ENCODE measurements at regions not wholly inside any gene's neighbourhood (a gene's known extent, or its start where the extent isn't known, plus 50 kb on each side); places are given as distances from the start of the nearest gene placed in this dataset.
A peak's percentile ranks its signal among the peaks of the same experiment; 100 is the strongest.

- no peaks in the 10 kb centered on the region for H3K36me3 ChIP-seq (ENCODE audit: control insufficient read depth in 3 of 3, insufficient read depth in 3 of 3, low read length in 3 of 3)
- H3K4me3 ChIP-seq (ENCODE audit: low read length in 3 of 3), result no peak overlapping the region
- H3K9ac ChIP-seq (ENCODE audit: low read depth in 1 of 3, low read length in 3 of 3), result no peak overlapping the region
- H3K27me3 ChIP-seq (ENCODE audit: control insufficient read depth in 3 of 3, insufficient read depth in 3 of 3, low read length in 3 of 3), result no peaks in the 10 kb centered on the region
- no peaks in the 10 kb centered on the region for H3K9me3 ChIP-seq (ENCODE audit: control insufficient read depth in 3 of 3, low read length in 3 of 3)
- no peak overlapping the region for H3K27ac ChIP-seq (ENCODE audit: low read depth, low read length)
- peaks cover 0 to 12% (median 0%) of the 10 kb centered on the region in 3 donors for H3K4me1 ChIP-seq (ENCODE audit: control insufficient read depth in 3 of 3, insufficient read depth in 3 of 3, low read length in 3 of 3)
Observed at GRCh38 chr15:70206668-70207067, 109.0 kb upstream of the TLE3 start.

- H3K27ac ChIP-seq (ENCODE audit: low read depth, low read length), result no peak overlapping the region
- H3K27me3 ChIP-seq (ENCODE audit: control insufficient read depth in 3 of 3, insufficient read depth in 3 of 3, low read length in 3 of 3), result no peaks in the 10 kb centered on the region
- peaks cover 5 to 23% (median 15%) of the 10 kb centered on the region in 3 donors for H3K4me1 ChIP-seq (ENCODE audit: control insufficient read depth in 3 of 3, insufficient read depth in 3 of 3, low read length in 3 of 3)
- no peaks in the 10 kb centered on the region for H3K36me3 ChIP-seq (ENCODE audit: control insufficient read depth in 3 of 3, insufficient read depth in 3 of 3, low read length in 3 of 3)
- H3K9ac ChIP-seq (ENCODE audit: low read depth in 1 of 3, low read length in 3 of 3), result no peak overlapping the region
- no peak overlapping the region for H3K4me3 ChIP-seq (ENCODE audit: low read length in 3 of 3)
- no peaks in the 10 kb centered on the region for H3K9me3 ChIP-seq (ENCODE audit: control insufficient read depth in 3 of 3, low read length in 3 of 3)
Observed at GRCh38 chr15:70204652-70205051, 106.9 kb upstream of the TLE3 start.

- Histone ChIP-seq H3K4me1 (ENCODE audit: control insufficient read depth in 3 of 3, insufficient read depth in 3 of 3, low read length in 3 of 3) (peaks cover 5 to 23% (median 15%) of the 10 kb centered on the region in 3 donors), H3K4me3 (ENCODE audit: low read length in 3 of 3) (no peak overlapping the region)
Observed at GRCh38 chr15:70203981-70204560, 106.4 kb upstream of the TLE3 start.

GRCh38 chr15:70202756-70203155, 105.0 kb upstream of the TLE3 start:
- H3K4me1 ChIP-seq (ENCODE audit: control insufficient read depth in 3 of 3, insufficient read depth in 3 of 3, low read length in 3 of 3), result peaks cover 5 to 28% (median 18%) of the 10 kb centered on the region in 3 donors
- H3K27ac ChIP-seq (ENCODE audit: low read depth, low read length), result no peak overlapping the region
- no peak overlapping the region for H3K9ac ChIP-seq (ENCODE audit: low read depth in 1 of 3, low read length in 3 of 3)

More at GRCh38 chr15:70203981-70204560, 106.4 kb upstream of the TLE3 start:
- H3K9ac ChIP-seq (ENCODE audit: low read depth in 1 of 3, low read length in 3 of 3), result no peak overlapping the region
- no peak overlapping the region for H3K27ac ChIP-seq (ENCODE audit: low read depth, low read length)
- no peaks in the 10 kb centered on the region for H3K9me3 ChIP-seq (ENCODE audit: control insufficient read depth in 3 of 3, low read length in 3 of 3)
- no peaks in the 10 kb centered on the region for H3K27me3 ChIP-seq (ENCODE audit: control insufficient read depth in 3 of 3, insufficient read depth in 3 of 3, low read length in 3 of 3)
- H3K36me3 ChIP-seq (ENCODE audit: control insufficient read depth in 3 of 3, insufficient read depth in 3 of 3, low read length in 3 of 3), result no peaks in the 10 kb centered on the region

GRCh38 chr15:70201425-70201775, 103.7 kb upstream of the TLE3 start:
- peaks cover 16 to 41% (median 32%) of the 10 kb centered on the region in 3 donors for H3K4me1 ChIP-seq (ENCODE audit: control insufficient read depth in 3 of 3, insufficient read depth in 3 of 3, low read length in 3 of 3)
- H3K9me3 ChIP-seq (ENCODE audit: control insufficient read depth in 3 of 3, low read length in 3 of 3), result no peaks in the 10 kb centered on the region
- no peaks in the 10 kb centered on the region for H3K36me3 ChIP-seq (ENCODE audit: control insufficient read depth in 3 of 3, insufficient read depth in 3 of 3, low read length in 3 of 3)
- H3K9ac ChIP-seq (ENCODE audit: low read depth in 1 of 3, low read length in 3 of 3), result no peak overlapping the region
- no peaks in the 10 kb centered on the region for H3K27me3 ChIP-seq (ENCODE audit: control insufficient read depth in 3 of 3, insufficient read depth in 3 of 3, low read length in 3 of 3)
- H3K27ac ChIP-seq (ENCODE audit: low read depth, low read length), result no peak overlapping the region
- no peak overlapping the region for H3K4me3 ChIP-seq (ENCODE audit: low read length in 3 of 3)

More at GRCh38 chr15:70202756-70203155, 105.0 kb upstream of the TLE3 start:
- no peak overlapping the region for H3K4me3 ChIP-seq (ENCODE audit: low read length in 3 of 3)
- H3K9me3 ChIP-seq (ENCODE audit: control insufficient read depth in 3 of 3, low read length in 3 of 3), result no peaks in the 10 kb centered on the region
- H3K27me3 ChIP-seq (ENCODE audit: control insufficient read depth in 3 of 3, insufficient read depth in 3 of 3, low read length in 3 of 3), result no peaks in the 10 kb centered on the region
- no peaks in the 10 kb centered on the region for H3K36me3 ChIP-seq (ENCODE audit: control insufficient read depth in 3 of 3, insufficient read depth in 3 of 3, low read length in 3 of 3)

GRCh38 chr15:70200511-70201424, 103.1 kb upstream of the TLE3 start:
- Histone ChIP-seq H3K9ac (ENCODE audit: low read depth in 1 of 3, low read length in 3 of 3) (peak overlapping the region in 2 of 3 donors; percentile 4 to 35), H3K36me3 (ENCODE audit: control insufficient read depth in 3 of 3, insufficient read depth in 3 of 3, low read length in 3 of 3) (no peaks in the 10 kb centered on the region), H3K4me1 (ENCODE audit: control insufficient read depth in 3 of 3, insufficient read depth in 3 of 3, low read length in 3 of 3) (peaks cover 22 to 47% (median 38%) of the 10 kb centered on the region in 3 donors), H3K27ac (ENCODE audit: low read depth, low read length) (peak overlapping the region; percentile 65), H3K9me3 (ENCODE audit: control insufficient read depth in 3 of 3, low read length in 3 of 3) (no peaks in the 10 kb centered on the region), H3K27me3 (ENCODE audit: control insufficient read depth in 3 of 3, insufficient read depth in 3 of 3, low read length in 3 of 3) (no peaks in the 10 kb centered on the region), H3K4me3 (ENCODE audit: low read length in 3 of 3) (no peak overlapping the region)

GRCh38 chr15:70199540-70200410, 102.1 kb upstream of the TLE3 start:
- H3K36me3 ChIP-seq (ENCODE audit: control insufficient read depth in 3 of 3, insufficient read depth in 3 of 3, low read length in 3 of 3), result no peaks in the 10 kb centered on the region
- H3K9ac ChIP-seq (ENCODE audit: low read depth in 1 of 3, low read length in 3 of 3), result peak overlapping the region in 1 of 3 donors; percentile 35
- H3K9me3 ChIP-seq (ENCODE audit: control insufficient read depth in 3 of 3, low read length in 3 of 3), result no peaks in the 10 kb centered on the region
- peaks cover 31 to 57% (median 48%) of the 10 kb centered on the region in 3 donors for H3K4me1 ChIP-seq (ENCODE audit: control insufficient read depth in 3 of 3, insufficient read depth in 3 of 3, low read length in 3 of 3)
- no peaks in the 10 kb centered on the region for H3K27me3 ChIP-seq (ENCODE audit: control insufficient read depth in 3 of 3, insufficient read depth in 3 of 3, low read length in 3 of 3)
- H3K4me3 ChIP-seq (ENCODE audit: low read length in 3 of 3), result no peak overlapping the region
- H3K27ac ChIP-seq (ENCODE audit: low read depth, low read length), result peak overlapping the region; percentile 65

- H3K27me3 ChIP-seq (ENCODE audit: control insufficient read depth in 3 of 3, insufficient read depth in 3 of 3, low read length in 3 of 3), result no peaks in the 10 kb centered on the region
- no peak overlapping the region for H3K27ac ChIP-seq (ENCODE audit: low read depth, low read length)
- peaks cover 34 to 59% (median 55%) of the 10 kb centered on the region in 3 donors for H3K4me1 ChIP-seq (ENCODE audit: control insufficient read depth in 3 of 3, insufficient read depth in 3 of 3, low read length in 3 of 3)
- H3K4me3 ChIP-seq (ENCODE audit: low read length in 3 of 3), result no peak overlapping the region
- no peaks in the 10 kb centered on the region for H3K9me3 ChIP-seq (ENCODE audit: control insufficient read depth in 3 of 3, low read length in 3 of 3)
- H3K9ac ChIP-seq (ENCODE audit: low read depth in 1 of 3, low read length in 3 of 3), result no peak overlapping the region
- H3K36me3 ChIP-seq (ENCODE audit: control insufficient read depth in 3 of 3, insufficient read depth in 3 of 3, low read length in 3 of 3), result no peaks in the 10 kb centered on the region
Observed at GRCh38 chr15:70199124-70199482, 101.4 kb upstream of the TLE3 start.

- H3K9ac ChIP-seq (ENCODE audit: low read depth in 1 of 3, low read length in 3 of 3), result no peak overlapping the region
- H3K9me3 ChIP-seq (ENCODE audit: control insufficient read depth in 3 of 3, low read length in 3 of 3), result no peaks in the 10 kb centered on the region
- no peak overlapping the region for H3K4me3 ChIP-seq (ENCODE audit: low read length in 3 of 3)
- H3K27me3 ChIP-seq (ENCODE audit: control insufficient read depth in 3 of 3, insufficient read depth in 3 of 3, low read length in 3 of 3), result no peaks in the 10 kb centered on the region
- peaks cover 34 to 58% (median 55%) of the 10 kb centered on the region in 3 donors for H3K4me1 ChIP-seq (ENCODE audit: control insufficient read depth in 3 of 3, insufficient read depth in 3 of 3, low read length in 3 of 3)
- no peak overlapping the region for H3K27ac ChIP-seq (ENCODE audit: low read depth, low read length)
- H3K36me3 ChIP-seq (ENCODE audit: control insufficient read depth in 3 of 3, insufficient read depth in 3 of 3, low read length in 3 of 3), result no peaks in the 10 kb centered on the region
Observed at GRCh38 chr15:70198441-70199123, 100.9 kb upstream of the TLE3 start.

All from skeletal muscle tissue (tissue), 3 donors.